Esophagus muscularis mucosa (tissue), 3 donors: ENCODE measurements at regions not wholly inside any gene's neighbourhood (a gene's known extent, or its start where the extent isn't known, plus 50 kb on each side); places are given as distances from the start of the nearest gene placed in this dataset.

Source experiments
- CTCF ChIP-seq, 3 experiments: fragments of 200-600 bp in 2 of 3; fragments of 450-650 bp in 1 of 3; sonication (generic) in 2 of 3; IDR thresholded peaks; one replicate each; pipeline ENCODE4 v1.5.1; 2017 to 2019; ENCODE audit warnings: antibody characterized with exemption in 3 of 3, mild to moderate bottlenecking in 2 of 3, moderate library complexity in 1 of 3
- POLR2A ChIP-seq: fragments of 450-650 bp; IDR thresholded peaks from one replicate; pipeline ENCODE4 v1.6.1; 2017; ENCODE audit warnings: antibody characterized with exemption, moderate library complexity, mild to moderate bottlenecking, low read depth

- TF ChIP-seq CTCF (IDR thresholded peaks at IDR 0.05) = no peak
- no peak for TF ChIP-seq POLR2A
Measured at GRCh38 chr22:27185099-27185709, 527.8 kb downstream of the MIAT start.
